LNCaP clone FGC (cell line): ENCODE measurements at regions not wholly inside any gene's neighbourhood (a gene's known extent, or its start where the extent isn't known, plus 50 kb on each side); places are given as distances from the start of the nearest gene placed in this dataset.
A peak's percentile ranks its signal among the peaks of the same experiment; 100 is the strongest.

ENCODE experiments used
- DNase-seq: peaks from one replicate; pipeline ENCODE4 v3.0.0-alpha.2; 2011; ENCODE audit warnings: low read depth
- H3K4me3 ChIP-seq: 2 replicates; pipeline ENCODE4 v1.5.1; 2011; ENCODE audit warnings: mild to moderate bottlenecking, low read depth, low read length, control low read depth
- TF ChIP-seq, protein P1 (sequence below): IDR thresholded peaks from 2 replicates; pipeline ENCODE4 v1.5.1; 2012; ENCODE audit warnings: mild to moderate bottlenecking; ENCODE audit not compliant: control insufficient read depth, insufficient read depth; ENCODE audit errors: extremely low read depth

GRCh38 chr20:41981746-41982145, 363.6 kb upstream of the CHD6 start:
- TF ChIP-seq, protein P1, sequence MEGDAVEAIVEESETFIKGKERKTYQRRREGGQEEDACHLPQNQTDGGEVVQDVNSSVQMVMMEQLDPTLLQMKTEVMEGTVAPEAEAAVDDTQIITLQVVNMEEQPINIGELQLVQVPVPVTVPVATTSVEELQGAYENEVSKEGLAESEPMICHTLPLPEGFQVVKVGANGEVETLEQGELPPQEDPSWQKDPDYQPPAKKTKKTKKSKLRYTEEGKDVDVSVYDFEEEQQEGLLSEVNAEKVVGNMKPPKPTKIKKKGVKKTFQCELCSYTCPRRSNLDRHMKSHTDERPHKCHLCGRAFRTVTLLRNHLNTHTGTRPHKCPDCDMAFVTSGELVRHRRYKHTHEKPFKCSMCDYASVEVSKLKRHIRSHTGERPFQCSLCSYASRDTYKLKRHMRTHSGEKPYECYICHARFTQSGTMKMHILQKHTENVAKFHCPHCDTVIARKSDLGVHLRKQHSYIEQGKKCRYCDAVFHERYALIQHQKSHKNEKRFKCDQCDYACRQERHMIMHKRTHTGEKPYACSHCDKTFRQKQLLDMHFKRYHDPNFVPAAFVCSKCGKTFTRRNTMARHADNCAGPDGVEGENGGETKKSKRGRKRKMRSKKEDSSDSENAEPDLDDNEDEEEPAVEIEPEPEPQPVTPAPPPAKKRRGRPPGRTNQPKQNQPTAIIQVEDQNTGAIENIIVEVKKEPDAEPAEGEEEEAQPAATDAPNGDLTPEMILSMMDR, result no peak
- H3K4me3 ChIP-seq, result no peak overlapping the region
- no peak for DNase-seq

DNA sequence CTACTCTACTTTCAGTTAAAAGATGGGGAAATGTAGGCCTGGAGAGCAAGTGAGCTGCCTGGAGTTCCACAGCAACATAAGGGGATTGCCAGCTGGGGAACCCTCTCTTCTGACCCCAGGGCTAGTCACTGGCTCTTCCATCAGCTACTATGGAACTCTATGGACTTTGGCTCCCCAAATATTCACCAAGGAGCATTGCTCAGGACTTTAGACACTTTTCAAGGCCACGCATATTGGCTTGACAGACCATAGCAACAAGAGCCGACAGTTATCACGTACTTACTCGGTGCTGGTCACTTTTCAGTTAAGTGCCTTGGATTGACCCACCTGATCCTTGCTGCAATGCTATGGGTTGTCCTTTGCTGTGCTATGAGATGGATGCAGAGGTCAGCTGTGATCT, 360.7 kb upstream of the CHD6 start:
- TF ChIP-seq, protein P1, result no peak
- DNase-seq, result no peak
- no peak overlapping the region for H3K4me3 ChIP-seq

DNA sequence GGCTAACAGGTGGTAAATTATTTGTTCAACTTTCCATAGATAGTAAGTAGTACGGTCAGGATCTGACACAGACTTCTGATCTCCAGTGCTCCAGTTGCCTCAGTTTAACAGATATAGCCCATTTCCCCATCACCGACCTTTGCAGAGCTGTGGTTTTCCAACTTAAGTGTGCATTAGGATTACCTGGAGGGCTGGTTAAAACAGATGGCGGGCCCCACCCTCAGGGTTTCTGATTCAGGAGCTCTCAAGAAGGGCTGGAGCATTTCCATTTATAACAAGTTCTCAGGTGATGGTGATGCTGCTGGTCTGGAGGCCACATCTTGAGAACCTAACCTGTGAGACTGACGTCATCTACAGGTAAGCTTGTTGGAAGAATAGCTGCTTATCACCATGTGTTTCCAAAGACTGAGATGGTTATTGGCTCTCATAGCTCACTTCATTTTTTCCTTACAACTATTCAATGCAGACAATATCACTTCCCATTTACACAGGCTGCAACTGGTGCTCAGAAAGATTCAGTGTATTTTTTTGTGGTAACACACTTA, 360.1 kb upstream of the CHD6 start:
- TF ChIP-seq, protein P1, result no peak
- H3K4me3 ChIP-seq, result no peak overlapping the region
- DNase-seq, result no peak

- DNase-seq, result no peak
- H3K4me3 ChIP-seq, result no peak overlapping the region
- TF ChIP-seq, protein P1, result no peak
These were observed 351.5 kb upstream of the CHD6 start for GRCh38 chr20:41969656-41970055.

DNA sequence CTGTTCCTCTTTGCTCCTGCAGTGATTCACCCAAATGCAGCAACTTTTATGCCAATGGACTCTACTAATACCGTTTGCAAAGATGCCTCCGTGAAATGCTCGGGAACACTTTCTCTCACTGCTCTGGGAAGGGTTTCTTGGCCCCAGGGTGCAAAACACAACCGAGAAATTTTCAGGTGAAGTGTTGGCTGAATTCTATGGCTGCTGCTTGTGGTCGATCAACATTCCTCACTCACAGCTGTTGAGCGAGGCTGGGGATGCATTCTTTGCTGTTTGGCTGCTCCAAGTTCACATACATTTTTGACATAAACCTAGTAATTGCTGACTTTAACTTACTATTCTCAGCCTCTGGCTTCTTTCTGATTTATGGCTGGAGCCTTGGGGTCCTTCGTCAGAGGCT, 342.0 kb upstream of the CHD6 start:
- DNase-seq, result no peak
- H3K4me3 ChIP-seq, result no peak overlapping the region
- TF ChIP-seq, protein P1, result no peak

- TF ChIP-seq, protein P1, result no peak
- DNase-seq, result no peak
- no peak overlapping the region for H3K4me3 ChIP-seq
These were observed 340.2 kb upstream of the CHD6 start for GRCh38 chr20:41958391-41958790.

DNA sequence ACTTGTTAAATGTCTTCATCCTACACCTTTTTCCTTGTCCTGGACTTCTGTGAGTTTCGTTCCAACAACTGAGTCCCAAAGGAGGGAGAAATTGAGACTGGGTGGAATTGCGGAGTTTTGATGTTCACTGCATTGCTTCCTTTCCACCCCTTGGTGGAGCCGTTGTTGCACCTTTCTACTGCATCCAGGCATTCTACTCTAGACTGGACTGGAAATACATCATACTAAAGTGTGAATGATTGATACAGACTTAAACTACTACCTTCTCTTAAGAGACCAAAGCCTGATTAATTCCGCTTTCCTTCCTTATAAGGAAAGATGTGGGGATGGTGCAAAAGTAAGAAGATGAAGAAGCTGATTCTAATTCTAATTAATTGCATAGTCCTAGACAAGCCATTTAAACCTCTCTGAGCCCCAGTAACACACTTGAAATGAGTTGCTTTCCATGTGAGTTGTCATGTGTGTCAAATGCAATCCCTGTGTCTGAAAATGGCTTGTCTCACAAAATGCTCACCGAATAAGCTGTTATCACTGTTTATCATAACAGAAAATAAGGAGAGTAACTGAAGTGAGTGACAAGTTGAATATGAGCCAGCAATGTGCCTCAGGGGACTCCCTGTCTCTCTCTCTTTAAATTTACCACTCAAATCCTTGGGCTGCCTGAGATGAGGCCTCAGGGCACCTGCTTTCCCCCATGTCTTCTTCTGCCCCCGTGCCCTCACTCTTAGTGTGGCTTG, 338.3 kb upstream of the CHD6 start:
- TF ChIP-seq, protein P1, result peak; percentile 78
- DNase-seq, result peak; percentile 11
- no peak overlapping the region for H3K4me3 ChIP-seq
